ENCODE measurements at regions not wholly inside any gene's neighbourhood (a gene's known extent, or its start where the extent isn't known, plus 50 kb on each side); places are given as distances from the start of the nearest gene placed in this dataset.
"Not testable (repeated sequence)": the region's sequence is repeated elsewhere in the genome, so short reads cannot be mapped to it uniquely, and the experiment has no call there.

- peaks cover 12% of the 10 kb centered on the region for H3K9me3 Mint-ChIP-seq (ENCODE audit: low read depth)
- H3K4me1 Mint-ChIP-seq; H3K36me3 Mint-ChIP-seq (ENCODE audit: low read depth); DNase-seq; CTCF ChIA-PET; H3K27ac Mint-ChIP-seq; ATAC-seq; intact Hi-C loops (cut with DNase I, micrococcal nuclease); H3K4me3 Mint-ChIP-seq; POLR2A ChIA-PET; H3K27me3 Mint-ChIP-seq: not testable (repeated sequence)
Observed at GRCh38 chr3:147231980-147232379, 174.4 kb downstream of the ZIC4 start.

- ChIA-PET CTCF (no interaction called here), POLR2A (no interaction called here)
- no peak overlapping the region for H3K27ac Mint-ChIP-seq
- no peaks in the 10 kb centered on the region for H3K36me3 Mint-ChIP-seq (ENCODE audit: low read depth)
- no peaks in the 10 kb centered on the region for H3K4me1 Mint-ChIP-seq
- peaks cover 9% of the 10 kb centered on the region for H3K9me3 Mint-ChIP-seq (ENCODE audit: low read depth)
- no peak for DNase-seq
- H3K4me3 Mint-ChIP-seq: no peak overlapping the region
- no peak for ATAC-seq
- intact Hi-C loops (cut with DNase I, micrococcal nuclease): no loop called here
- no peaks in the 10 kb centered on the region for H3K27me3 Mint-ChIP-seq
Observed at GRCh38 chr3:147231111-147231510, 175.2 kb downstream of the ZIC4 start.

GRCh38 chr3:147222291-147222690 lies 184.1 kb downstream of the ZIC4 start:
- DNase-seq (no peak), ATAC-seq (no peak)
- H3K4me1 Mint-ChIP-seq: no peaks in the 10 kb centered on the region
- H3K27me3 Mint-ChIP-seq: no peaks in the 10 kb centered on the region
- intact Hi-C loops (cut with DNase I, micrococcal nuclease): no loop called here
- no peak overlapping the region for H3K27ac Mint-ChIP-seq
- CTCF ChIA-PET: no interaction called here
- H3K36me3 Mint-ChIP-seq (ENCODE audit: low read depth): no peaks in the 10 kb centered on the region
- POLR2A ChIA-PET: no interaction called here
- no peak overlapping the region for H3K4me3 Mint-ChIP-seq
- no peaks in the 10 kb centered on the region for H3K9me3 Mint-ChIP-seq (ENCODE audit: low read depth)

GRCh38 chr3:147218965-147219364 lies 187.4 kb downstream of the ZIC4 start:
- ATAC-seq (no peak), DNase-seq (no peak)
- Mint-ChIP-seq H3K4me3 (no peak overlapping the region), H3K9me3 (ENCODE audit: low read depth) (no peaks in the 10 kb centered on the region), H3K27ac (no peak overlapping the region), H3K27me3 (no peaks in the 10 kb centered on the region), H3K4me1 (no peaks in the 10 kb centered on the region), H3K36me3 (ENCODE audit: low read depth) (no peaks in the 10 kb centered on the region)
- intact Hi-C loops (cut with DNase I, micrococcal nuclease): no loop called here
- ChIA-PET POLR2A (no interaction called here), CTCF (no interaction called here)

GRCh38 chr3:147216143-147216673 lies 190.1 kb downstream of the ZIC4 start:
- no peaks in the 10 kb centered on the region for H3K27me3 Mint-ChIP-seq
- no peaks in the 10 kb centered on the region for H3K9me3 Mint-ChIP-seq (ENCODE audit: low read depth)
- intact Hi-C loops (cut with DNase I, micrococcal nuclease): no loop called here
- no peaks in the 10 kb centered on the region for H3K36me3 Mint-ChIP-seq (ENCODE audit: low read depth)
- ChIA-PET CTCF (no interaction called here), POLR2A (no interaction called here)
- H3K4me1 Mint-ChIP-seq: no peaks in the 10 kb centered on the region
- ATAC-seq: no peak
- no peak overlapping the region for H3K4me3 Mint-ChIP-seq
- H3K27ac Mint-ChIP-seq: no peak overlapping the region
- no peak for DNase-seq

GRCh38 chr3:147215660-147216059 lies 190.7 kb downstream of the ZIC4 start:
- Mint-ChIP-seq H3K9me3 (ENCODE audit: low read depth) (no peaks in the 10 kb centered on the region), H3K27me3 (no peaks in the 10 kb centered on the region), H3K4me1 (no peaks in the 10 kb centered on the region), H3K27ac (no peak overlapping the region), H3K36me3 (ENCODE audit: low read depth) (no peaks in the 10 kb centered on the region), H3K4me3 (no peak overlapping the region)
- ATAC-seq (no peak), DNase-seq (no peak)
- intact Hi-C loops (cut with DNase I, micrococcal nuclease): no loop called here
- ChIA-PET POLR2A (no interaction called here), CTCF (no interaction called here)

- no peak for ATAC-seq
- no peaks in the 10 kb centered on the region for H3K36me3 Mint-ChIP-seq (ENCODE audit: low read depth)
- no peak for DNase-seq
- ChIA-PET POLR2A (no interaction called here), CTCF (no interaction called here)
- peaks cover 3% of the 10 kb centered on the region for H3K9me3 Mint-ChIP-seq (ENCODE audit: low read depth)
- no peak overlapping the region for H3K27ac Mint-ChIP-seq
- intact Hi-C loops (cut with DNase I, micrococcal nuclease): no loop called here
- no peak overlapping the region for H3K4me3 Mint-ChIP-seq
- no peaks in the 10 kb centered on the region for H3K4me1 Mint-ChIP-seq
- no peaks in the 10 kb centered on the region for H3K27me3 Mint-ChIP-seq
Observed at GRCh38 chr3:147213633-147214032, 192.7 kb downstream of the ZIC4 start.

- no peak for ATAC-seq
- no peaks in the 10 kb centered on the region for H3K27me3 Mint-ChIP-seq
- H3K4me1 Mint-ChIP-seq: no peaks in the 10 kb centered on the region
- ChIA-PET CTCF (interaction anchor here (0.7 kb wide), 1 partner anchor 858 kb away, joined by 3 read pairs; no protein-coding TSS in a partner anchor), POLR2A (no interaction called here)
- peaks cover 12% of the 10 kb centered on the region for H3K9me3 Mint-ChIP-seq (ENCODE audit: low read depth)
- no peak overlapping the region for H3K4me3 Mint-ChIP-seq
- H3K27ac Mint-ChIP-seq: no peak overlapping the region
- intact Hi-C loops (cut with DNase I, micrococcal nuclease): no loop called here
- DNase-seq: no peak
- H3K36me3 Mint-ChIP-seq (ENCODE audit: low read depth): no peaks in the 10 kb centered on the region
Observed at GRCh38 chr3:147210676-147211075, 195.7 kb downstream of the ZIC4 start.

- H3K9me3 Mint-ChIP-seq (ENCODE audit: low read depth): peaks cover 8% of the 10 kb centered on the region
- intact Hi-C loops (cut with DNase I, micrococcal nuclease): no loop called here
- H3K4me3 Mint-ChIP-seq: no peak overlapping the region
- DNase-seq (no peak), ATAC-seq (no peak)
- H3K27me3 Mint-ChIP-seq: no peaks in the 10 kb centered on the region
- ChIA-PET CTCF (no interaction called here), POLR2A (no interaction called here)
- H3K4me1 Mint-ChIP-seq: no peaks in the 10 kb centered on the region
- H3K27ac Mint-ChIP-seq: no peak overlapping the region
- H3K36me3 Mint-ChIP-seq (ENCODE audit: low read depth): no peaks in the 10 kb centered on the region
Observed at GRCh38 chr3:147201086-147201485, 205.3 kb downstream of the ZIC4 start.

GRCh38 chr3:147200545-147200944 lies 205.8 kb downstream of the ZIC4 start:
- H3K9me3 Mint-ChIP-seq (ENCODE audit: low read depth): peaks cover 4% of the 10 kb centered on the region
- no peak overlapping the region for H3K4me3 Mint-ChIP-seq
- no peaks in the 10 kb centered on the region for H3K36me3 Mint-ChIP-seq (ENCODE audit: low read depth)
- POLR2A ChIA-PET: no interaction called here
- no peaks in the 10 kb centered on the region for H3K4me1 Mint-ChIP-seq
- no peaks in the 10 kb centered on the region for H3K27me3 Mint-ChIP-seq
- intact Hi-C loops (cut with DNase I, micrococcal nuclease): no loop called here
- CTCF ChIA-PET: no interaction called here
- no peak overlapping the region for H3K27ac Mint-ChIP-seq
- DNase-seq: no peak
- ATAC-seq: no peak

GRCh38 chr3:147197739-147198138 lies 208.6 kb downstream of the ZIC4 start:
- Mint-ChIP-seq H3K36me3 (ENCODE audit: low read depth) (no peaks in the 10 kb centered on the region), H3K27me3 (no peaks in the 10 kb centered on the region), H3K4me3 (no peak overlapping the region), H3K9me3 (ENCODE audit: low read depth) (peaks cover 2% of the 10 kb centered on the region), H3K27ac (no peak overlapping the region), H3K4me1 (no peaks in the 10 kb centered on the region)
- DNase-seq: no peak
- ChIA-PET POLR2A (no interaction called here), CTCF (no interaction called here)
- intact Hi-C loops (cut with DNase I, micrococcal nuclease): no loop called here
- no peak for ATAC-seq

GRCh38 chr3:147195887-147196286 lies 210.5 kb downstream of the ZIC4 start:
- CTCF ChIA-PET: no interaction called here
- no peak for DNase-seq
- intact Hi-C loops (cut with DNase I, micrococcal nuclease): no loop called here
- H3K27ac Mint-ChIP-seq: no peak overlapping the region
- H3K4me1 Mint-ChIP-seq: no peaks in the 10 kb centered on the region
- no peaks in the 10 kb centered on the region for H3K27me3 Mint-ChIP-seq
- H3K9me3 Mint-ChIP-seq (ENCODE audit: low read depth): no peaks in the 10 kb centered on the region
- no peak overlapping the region for H3K4me3 Mint-ChIP-seq
- POLR2A ChIA-PET: no interaction called here
- no peak for ATAC-seq
- no peaks in the 10 kb centered on the region for H3K36me3 Mint-ChIP-seq (ENCODE audit: low read depth)

- DNase-seq (peak; percentile 7), ATAC-seq (no peak)
- H3K27ac Mint-ChIP-seq: no peak overlapping the region
- no peak overlapping the region for H3K4me3 Mint-ChIP-seq
- peaks cover 7% of the 10 kb centered on the region for H3K9me3 Mint-ChIP-seq (ENCODE audit: low read depth)
- no peaks in the 10 kb centered on the region for H3K36me3 Mint-ChIP-seq (ENCODE audit: low read depth)
- H3K4me1 Mint-ChIP-seq: no peaks in the 10 kb centered on the region
- ChIA-PET POLR2A (no interaction called here), CTCF (no interaction called here)
- no peaks in the 10 kb centered on the region for H3K27me3 Mint-ChIP-seq
- intact Hi-C loops (cut with DNase I, micrococcal nuclease): loop anchor here (2.0 kb wide), 1 partner anchor 551 kb away; no protein-coding TSS in a partner anchor
Observed at GRCh38 chr3:147191795-147192385, 214.5 kb downstream of the ZIC4 start.
